GM18502 (cell line): ENCODE measurements at regions not wholly inside any gene's neighbourhood (a gene's known extent, or its start where the extent isn't known, plus 50 kb on each side); places are given as distances from the start of the nearest gene placed in this dataset.

Experiments
- ATAC-seq: cut with Tn5 transposase; IDR thresholded peaks from one replicate; pipeline ENCODE4 v1.9.1; 2021; ENCODE audit warnings: mild to moderate bottlenecking; ENCODE audit not compliant: unreplicated experiment, poor library complexity

GRCh38 chr10:78539247-78539766 lies 505.6 kb downstream of the RPS24 start:
- no peak for ATAC-seq

- ATAC-seq = no peak
Measured at GRCh38 chr10:78540355-78541076, 506.9 kb downstream of the RPS24 start.

GRCh38 chr10:78541481-78542140 lies 507.9 kb downstream of the RPS24 start:
- no peak for ATAC-seq

GRCh38 chr10:78542141-78542489 lies 508.5 kb downstream of the RPS24 start:
- no peak for ATAC-seq

- no peak for ATAC-seq
Measured at GRCh38 chr10:78542521-78542920, 508.9 kb downstream of the RPS24 start.

GRCh38 chr10:78543031-78543748 lies 509.5 kb downstream of the RPS24 start:
- ATAC-seq = no peak

GRCh38 chr10:78543749-78544362 lies 510.2 kb downstream of the RPS24 start:
- no peak for ATAC-seq

- ATAC-seq = no peak
Measured at GRCh38 chr10:78544423-78545090, 510.9 kb downstream of the RPS24 start.

- no peak for ATAC-seq
Measured at GRCh38 chr10:78545756-78546155, 512.1 kb downstream of the RPS24 start.

- ATAC-seq = no peak
Measured at GRCh38 chr10:78547397-78547796, 513.7 kb downstream of the RPS24 start.

- no peak for ATAC-seq
Measured at GRCh38 chr10:78547905-78548304, 514.2 kb downstream of the RPS24 start.

- no peak for ATAC-seq
Measured at GRCh38 chr10:78548369-78548768, 514.7 kb downstream of the RPS24 start.

GRCh38 chr10:78549140-78549935 lies 515.7 kb downstream of the RPS24 start:
- no peak for ATAC-seq

GRCh38 chr10:78550090-78550489 lies 516.4 kb downstream of the RPS24 start:
- ATAC-seq = no peak

- no peak for ATAC-seq
Measured at GRCh38 chr10:78550716-78551115, 517.1 kb downstream of the RPS24 start.

GRCh38 chr10:78551184-78552005 lies 517.4 kb upstream of the ZMIZ1 start:
- ATAC-seq = no peak

- no peak for ATAC-seq
Measured at GRCh38 chr10:78552261-78552811, 516.4 kb upstream of the ZMIZ1 start.

- no peak for ATAC-seq
Measured at GRCh38 chr10:78553792-78554191, 515.0 kb upstream of the ZMIZ1 start.
